WTC11 (cell line): ENCODE measurements at regions not wholly inside any gene's neighbourhood (a gene's known extent, or its start where the extent isn't known, plus 50 kb on each side); places are given as distances from the start of the nearest gene placed in this dataset.

ENCODE experiments used
- ATAC-seq: fragments of 200-7000 bp; cut with Tn5 transposase; 2 replicates; pipeline ENCODE4 v1.10.0; 2021; ENCODE audit warnings: mild to moderate bottlenecking, moderate library complexity
- CTCF ChIA-PET: fragments of 300-600 bp; sonication (Branson Sonifier 250); formaldehyde crosslinking; loops from one replicate; lab custom pipeline; 2021; ENCODE audit warnings: antibody characterized with exemption; lab: Charles Lee
- POLR2A ChIA-PET: fragments of 350-600 bp; sonication (Branson Sonifier 250); formaldehyde crosslinking; loops from one replicate; lab custom pipeline; 2021; ENCODE audit warnings: antibody characterized with exemption; lab: Charles Lee
- DNase-seq: peaks from one replicate; pipeline ENCODE4 v3.0.0; 2021; ENCODE audit warnings: low spot score
- H3K27ac Mint-ChIP-seq: 2 replicates; pipeline ENCODE4 v1.8.0; 2021; ENCODE audit warnings: mixed read lengths
- H3K27me3 Mint-ChIP-seq: 2 replicates; pipeline ENCODE4 v1.8.0; 2021; ENCODE audit warnings: low read depth, mild to moderate bottlenecking, moderate library complexity, mixed read lengths
- H3K36me3 Mint-ChIP-seq: 2 replicates; pipeline ENCODE4 v1.8.0; 2021; ENCODE audit warnings: mixed read lengths
- H3K4me1 Mint-ChIP-seq: 2 replicates; pipeline ENCODE4 v1.8.0; 2022; ENCODE audit warnings: mixed read lengths
- H3K4me3 Mint-ChIP-seq: 2 replicates; pipeline ENCODE4 v1.8.0; 2021; ENCODE audit warnings: mild to moderate bottlenecking, moderate library complexity, mixed read lengths
- H3K9me3 Mint-ChIP-seq: 2 replicates; pipeline ENCODE4 v1.8.0; 2021; ENCODE audit warnings: mixed read lengths
- AR ChIP-seq: fragments of 250-450 bp; sonication (Bioruptor Pico); IDR thresholded peaks from 2 replicates; pipeline ENCODE4 v1.9.0; 2021; ENCODE audit warnings: mild to moderate bottlenecking
- CTCF ChIP-seq: fragments of 200-600 bp; IDR thresholded peaks from 2 replicates; pipeline ENCODE4 v1.8.0; 2022; ENCODE audit warnings: antibody characterized with exemption
- ELF4 ChIP-seq: sonication (generic); formaldehyde crosslinking; IDR thresholded peaks from 2 replicates; pipeline ENCODE4 v1.8.1; 2022; ENCODE audit warnings: low read depth, mild to moderate bottlenecking, moderate library complexity, missing genetic modification reagents
- FOXJ3 ChIP-seq: sonication (generic); formaldehyde crosslinking; IDR thresholded peaks from 2 replicates; pipeline ENCODE4 v1.9.0; 2021; ENCODE audit warnings: missing genetic modification reagents, mild to moderate bottlenecking, borderline replicate concordance
- FOXK1 ChIP-seq: sonication (generic); formaldehyde crosslinking; IDR thresholded peaks from 2 replicates; pipeline ENCODE4 v1.8.0; 2022; ENCODE audit warnings: mild to moderate bottlenecking, moderate library complexity, missing genetic modification reagents
- GTF2I ChIP-seq: fragments of 250-450 bp; sonication (Bioruptor Pico); conservative IDR thresholded peaks from 2 replicates; pipeline ENCODE4 v1.4.0; 2021; ENCODE audit warnings: mild to moderate bottlenecking
- HMGA2 ChIP-seq: fragments of 250-450 bp; sonication (Bioruptor Pico); IDR thresholded peaks from 2 replicates; pipeline ENCODE4 v1.4.0; 2021; ENCODE audit warnings: mild to moderate bottlenecking, moderate library complexity
- HMGXB4 ChIP-seq: sonication (generic); formaldehyde crosslinking; IDR thresholded peaks from 2 replicates; pipeline ENCODE4 v1.8.1; 2023; ENCODE audit warnings: mild to moderate bottlenecking, moderate library complexity, missing genetic modification reagents
- JUN ChIP-seq: sonication (generic); formaldehyde crosslinking; IDR thresholded peaks from 2 replicates; pipeline ENCODE4 v1.8.0; 2023; ENCODE audit warnings: mild to moderate bottlenecking, missing genetic modification reagents
- NFYB ChIP-seq: sonication (generic); formaldehyde crosslinking; conservative IDR thresholded peaks from 2 replicates; pipeline ENCODE4 v1.8.0; 2022; ENCODE audit warnings: low read depth, missing genetic modification reagents
- OVOL2 ChIP-seq: fragments of 250-450 bp; sonication (Bioruptor Pico); IDR thresholded peaks from 2 replicates; pipeline ENCODE4 v1.9.0; 2021; ENCODE audit warnings: mild to moderate bottlenecking, borderline replicate concordance
- TP53 ChIP-seq: sonication (generic); formaldehyde crosslinking; IDR thresholded peaks from 2 replicates; pipeline ENCODE4 v1.8.1; 2023; ENCODE audit warnings: mild to moderate bottlenecking, missing genetic modification reagents
- ZNF219 ChIP-seq: sonication (generic); formaldehyde crosslinking; IDR thresholded peaks from 2 replicates; pipeline ENCODE4 v1.8.0; 2023; ENCODE audit warnings: missing genetic modification reagents, mild to moderate bottlenecking, borderline replicate concordance
- ZNF423 ChIP-seq: fragments of 250-450 bp; sonication (Bioruptor Pico); IDR thresholded peaks from 2 replicates; pipeline ENCODE4 v2.1.2; 2022; ENCODE audit warnings: mild to moderate bottlenecking, moderate library complexity
- TF ChIP-seq, protein P1 (sequence below): sonication (generic); formaldehyde crosslinking; conservative IDR thresholded peaks from 2 replicates; pipeline ENCODE4 v1.8.1; 2023; ENCODE audit warnings: mild to moderate bottlenecking, low read depth, missing genetic modification reagents, moderate library complexity
- TF ChIP-seq, protein P2 (sequence below): fragments of 250-450 bp; sonication (Bioruptor Pico); IDR thresholded peaks from 2 replicates; pipeline ENCODE4 v2.1.2; 2022; ENCODE audit warnings: mild to moderate bottlenecking, moderate library complexity
- TF ChIP-seq, protein P3 (sequence below): sonication (generic); formaldehyde crosslinking; IDR thresholded peaks from 2 replicates; pipeline ENCODE4 v1.8.1; 2022; ENCODE audit warnings: low read depth, missing genetic modification reagents, borderline replicate concordance
- TF ChIP-seq, protein P4 (sequence below): sonication (generic); formaldehyde crosslinking; IDR thresholded peaks from 2 replicates; pipeline ENCODE4 v1.8.1; 2022; ENCODE audit warnings: mild to moderate bottlenecking, missing genetic modification reagents, moderate library complexity, borderline replicate concordance
- TF ChIP-seq, protein P5 (sequence below): sonication (generic); formaldehyde crosslinking; IDR thresholded peaks from 2 replicates; pipeline ENCODE4 v1.8.1; 2023; ENCODE audit warnings: mild to moderate bottlenecking, missing genetic modification reagents

DNA sequence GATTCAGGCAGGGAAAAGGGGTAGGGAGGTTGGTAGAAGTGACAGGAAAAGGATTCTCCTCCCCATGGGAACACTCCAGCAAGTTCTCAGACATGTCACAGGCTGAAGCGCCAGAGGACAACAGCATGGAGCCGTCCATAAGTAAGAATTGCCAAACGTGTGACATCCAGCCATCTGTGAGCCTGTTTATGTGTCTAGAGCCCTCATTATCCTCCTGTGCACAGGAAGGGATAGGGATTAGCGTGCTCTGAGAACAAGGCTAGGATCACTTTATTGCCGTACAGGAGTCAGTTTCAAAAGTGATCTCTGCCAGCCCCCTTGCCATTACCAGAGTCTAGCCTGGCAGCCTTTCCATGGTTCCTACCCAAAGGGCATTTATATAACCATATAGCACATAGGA lies 549.5 kb downstream of the NTRK3 start (continued):
- TF ChIP-seq, protein P1, sequence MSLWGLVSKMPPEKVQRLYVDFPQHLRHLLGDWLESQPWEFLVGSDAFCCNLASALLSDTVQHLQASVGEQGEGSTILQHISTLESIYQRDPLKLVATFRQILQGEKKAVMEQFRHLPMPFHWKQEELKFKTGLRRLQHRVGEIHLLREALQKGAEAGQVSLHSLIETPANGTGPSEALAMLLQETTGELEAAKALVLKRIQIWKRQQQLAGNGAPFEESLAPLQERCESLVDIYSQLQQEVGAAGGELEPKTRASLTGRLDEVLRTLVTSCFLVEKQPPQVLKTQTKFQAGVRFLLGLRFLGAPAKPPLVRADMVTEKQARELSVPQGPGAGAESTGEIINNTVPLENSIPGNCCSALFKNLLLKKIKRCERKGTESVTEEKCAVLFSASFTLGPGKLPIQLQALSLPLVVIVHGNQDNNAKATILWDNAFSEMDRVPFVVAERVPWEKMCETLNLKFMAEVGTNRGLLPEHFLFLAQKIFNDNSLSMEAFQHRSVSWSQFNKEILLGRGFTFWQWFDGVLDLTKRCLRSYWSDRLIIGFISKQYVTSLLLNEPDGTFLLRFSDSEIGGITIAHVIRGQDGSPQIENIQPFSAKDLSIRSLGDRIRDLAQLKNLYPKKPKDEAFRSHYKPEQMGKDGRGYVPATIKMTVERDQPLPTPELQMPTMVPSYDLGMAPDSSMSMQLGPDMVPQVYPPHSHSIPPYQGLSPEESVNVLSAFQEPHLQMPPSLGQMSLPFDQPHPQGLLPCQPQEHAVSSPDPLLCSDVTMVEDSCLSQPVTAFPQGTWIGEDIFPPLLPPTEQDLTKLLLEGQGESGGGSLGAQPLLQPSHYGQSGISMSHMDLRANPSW (CRISPR knock-in tag): no peak

DNA sequence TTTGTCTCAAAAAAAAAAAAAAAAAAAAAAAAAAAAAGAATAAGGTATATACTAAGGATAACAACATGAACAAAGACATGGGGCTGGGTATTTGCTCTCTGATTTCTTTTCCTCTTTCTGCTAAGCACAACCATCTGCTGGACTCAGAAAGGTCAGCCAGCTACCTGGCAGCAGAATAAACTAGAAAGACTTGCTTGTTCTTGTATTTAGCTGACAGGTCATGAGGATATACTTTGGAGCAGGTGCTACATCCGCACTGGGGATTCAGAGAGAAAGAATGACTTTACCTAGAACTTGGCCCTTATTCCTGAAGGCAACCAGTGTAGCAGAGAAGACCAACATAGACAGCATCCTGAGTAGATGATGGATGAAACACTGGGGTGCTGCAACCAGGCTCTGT lies 550.5 kb downstream of the NTRK3 start:
- CTCF ChIA-PET: no interaction called here
- POLR2A ChIA-PET: no interaction called here
- no peak overlapping the region for H3K27ac Mint-ChIP-seq
- peaks cover 3% of the 10 kb centered on the region; the same call in 1 of the 2 replicates for H3K27me3 Mint-ChIP-seq
- no peak overlapping the region for H3K4me3 Mint-ChIP-seq
- H3K9me3 Mint-ChIP-seq: no peaks in the 10 kb centered on the region
- no peaks in the 10 kb centered on the region for H3K36me3 Mint-ChIP-seq
- H3K4me1 Mint-ChIP-seq: peaks cover 13% of the 10 kb centered on the region
- TF ChIP-seq FOXK1 (CRISPR knock-in tag) (no peak), JUN (no peak), CTCF (no peak), HMGA2 (CRISPR knock-in tag) (no peak), HMGXB4 (CRISPR knock-in tag) (no peak), GTF2I (CRISPR knock-in tag) (no peak)
- TF ChIP-seq, protein P2, sequence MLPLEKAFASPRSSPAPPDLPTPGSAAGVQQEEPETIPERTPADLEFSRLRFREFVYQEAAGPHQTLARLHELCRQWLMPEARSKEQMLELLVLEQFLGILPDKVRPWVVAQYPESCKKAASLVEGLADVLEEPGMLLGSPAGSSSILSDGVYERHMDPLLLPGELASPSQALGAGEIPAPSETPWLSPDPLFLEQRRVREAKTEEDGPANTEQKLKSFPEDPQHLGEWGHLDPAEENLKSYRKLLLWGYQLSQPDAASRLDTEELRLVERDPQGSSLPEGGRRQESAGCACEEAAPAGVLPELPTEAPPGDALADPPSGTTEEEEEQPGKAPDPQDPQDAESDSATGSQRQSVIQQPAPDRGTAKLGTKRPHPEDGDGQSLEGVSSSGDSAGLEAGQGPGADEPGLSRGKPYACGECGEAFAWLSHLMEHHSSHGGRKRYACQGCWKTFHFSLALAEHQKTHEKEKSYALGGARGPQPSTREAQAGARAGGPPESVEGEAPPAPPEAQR (CRISPR knock-in tag): no peak
- TF ChIP-seq, protein P3, sequence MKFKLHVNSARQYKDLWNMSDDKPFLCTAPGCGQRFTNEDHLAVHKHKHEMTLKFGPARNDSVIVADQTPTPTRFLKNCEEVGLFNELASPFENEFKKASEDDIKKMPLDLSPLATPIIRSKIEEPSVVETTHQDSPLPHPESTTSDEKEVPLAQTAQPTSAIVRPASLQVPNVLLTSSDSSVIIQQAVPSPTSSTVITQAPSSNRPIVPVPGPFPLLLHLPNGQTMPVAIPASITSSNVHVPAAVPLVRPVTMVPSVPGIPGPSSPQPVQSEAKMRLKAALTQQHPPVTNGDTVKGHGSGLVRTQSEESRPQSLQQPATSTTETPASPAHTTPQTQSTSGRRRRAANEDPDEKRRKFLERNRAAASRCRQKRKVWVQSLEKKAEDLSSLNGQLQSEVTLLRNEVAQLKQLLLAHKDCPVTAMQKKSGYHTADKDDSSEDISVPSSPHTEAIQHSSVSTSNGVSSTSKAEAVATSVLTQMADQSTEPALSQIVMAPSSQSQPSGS: no peak
- TF ChIP-seq, protein P4, sequence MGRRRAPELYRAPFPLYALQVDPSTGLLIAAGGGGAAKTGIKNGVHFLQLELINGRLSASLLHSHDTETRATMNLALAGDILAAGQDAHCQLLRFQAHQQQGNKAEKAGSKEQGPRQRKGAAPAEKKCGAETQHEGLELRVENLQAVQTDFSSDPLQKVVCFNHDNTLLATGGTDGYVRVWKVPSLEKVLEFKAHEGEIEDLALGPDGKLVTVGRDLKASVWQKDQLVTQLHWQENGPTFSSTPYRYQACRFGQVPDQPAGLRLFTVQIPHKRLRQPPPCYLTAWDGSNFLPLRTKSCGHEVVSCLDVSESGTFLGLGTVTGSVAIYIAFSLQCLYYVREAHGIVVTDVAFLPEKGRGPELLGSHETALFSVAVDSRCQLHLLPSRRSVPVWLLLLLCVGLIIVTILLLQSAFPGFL (CRISPR knock-in tag): no peak
- no peak for DNase-seq
- ATAC-seq: no peak

DNA sequence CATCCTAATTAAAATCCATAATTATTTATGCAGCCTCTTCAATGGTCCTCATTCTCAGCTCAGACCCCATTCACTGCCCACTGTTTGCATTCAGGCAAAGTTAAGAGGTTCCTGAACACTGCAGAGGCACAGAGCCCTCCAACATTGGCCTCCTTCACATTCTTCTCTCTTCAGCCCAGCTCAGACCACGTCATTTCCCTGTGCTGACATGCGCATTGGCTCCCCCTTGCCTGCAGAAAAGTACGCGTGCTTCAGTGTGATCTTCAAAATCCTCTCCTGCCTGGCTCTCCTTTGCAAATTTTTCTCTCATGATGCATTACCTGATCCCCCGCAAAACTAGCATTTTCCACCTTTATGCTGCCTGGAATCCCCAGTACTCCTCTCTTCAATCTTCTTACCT lies 552.3 kb downstream of the NTRK3 start:
- no peak for DNase-seq
- ATAC-seq: peak; percentile 30
- CTCF ChIA-PET: interaction anchor here (1.1 kb wide), 1 partner anchor 12 kb away, joined by 6 read pairs; no protein-coding TSS in a partner anchor
- Mint-ChIP-seq H3K27me3 (peaks cover 3% of the 10 kb centered on the region; the same call in 1 of the 2 replicates), H3K4me3 (no peak overlapping the region), H3K27ac (no peak overlapping the region), H3K9me3 (peaks cover 5% of the 10 kb centered on the region), H3K4me1 (peaks cover 21% of the 10 kb centered on the region), H3K36me3 (no peaks in the 10 kb centered on the region)
- POLR2A ChIA-PET: no interaction called here
- TF ChIP-seq NFYB (CRISPR knock-in tag): no peak
- TF ChIP-seq FOXJ3 (CRISPR knock-in tag): no peak
- no peak for TF ChIP-seq ZNF423 (CRISPR knock-in tag)
- no peak for TF ChIP-seq ZNF219 (CRISPR knock-in tag)
- TF ChIP-seq HMGA2 (CRISPR knock-in tag): no peak
- TF ChIP-seq OVOL2 (CRISPR knock-in tag): no peak
- TF ChIP-seq ELF4 (CRISPR knock-in tag): no peak
- TF ChIP-seq TP53 (CRISPR knock-in tag): no peak
- no peak for TF ChIP-seq AR (CRISPR knock-in tag)
- TF ChIP-seq, protein P5, sequence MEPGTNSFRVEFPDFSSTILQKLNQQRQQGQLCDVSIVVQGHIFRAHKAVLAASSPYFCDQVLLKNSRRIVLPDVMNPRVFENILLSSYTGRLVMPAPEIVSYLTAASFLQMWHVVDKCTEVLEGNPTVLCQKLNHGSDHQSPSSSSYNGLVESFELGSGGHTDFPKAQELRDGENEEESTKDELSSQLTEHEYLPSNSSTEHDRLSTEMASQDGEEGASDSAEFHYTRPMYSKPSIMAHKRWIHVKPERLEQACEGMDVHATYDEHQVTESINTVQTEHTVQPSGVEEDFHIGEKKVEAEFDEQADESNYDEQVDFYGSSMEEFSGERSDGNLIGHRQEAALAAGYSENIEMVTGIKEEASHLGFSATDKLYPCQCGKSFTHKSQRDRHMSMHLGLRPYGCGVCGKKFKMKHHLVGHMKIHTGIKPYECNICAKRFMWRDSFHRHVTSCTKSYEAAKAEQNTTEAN (CRISPR knock-in tag): no peak
